ENCODE measurements at regions not wholly inside any gene's neighbourhood (a gene's known extent, or its start where the extent isn't known, plus 50 kb on each side); places are given as distances from the start of the nearest gene placed in this dataset. TPM values are rescaled to one million over a fixed set of nuclear protein-coding genes. Genes with fewer than 3 reads are reported as not detected.
"Not testable (repeated sequence)": the region's sequence is repeated elsewhere in the genome, so short reads cannot be mapped to it uniquely, and the experiment has no call there.

DNA sequence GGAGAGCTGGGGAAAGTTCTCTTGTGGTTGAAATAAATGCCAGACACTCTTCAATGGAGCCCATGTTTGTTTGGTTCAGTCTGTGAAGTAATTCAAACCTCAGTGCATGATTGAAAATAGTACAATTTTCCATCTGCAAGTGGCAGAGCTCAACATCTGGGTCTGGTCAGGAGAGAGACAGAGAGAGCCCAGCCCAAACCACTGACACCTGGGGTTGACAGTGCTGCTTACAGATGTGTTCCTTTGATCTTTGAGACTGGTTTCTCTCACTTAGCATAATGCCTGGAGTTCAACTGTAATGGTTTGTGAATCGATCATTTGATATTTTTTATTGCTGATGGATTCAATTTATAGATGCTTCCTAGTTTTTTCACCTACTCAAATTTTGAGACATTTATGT lies 137.3 kb upstream of the POTEB2 start:
- H3K36me3 Mint-ChIP-seq (ENCODE audit: low read depth); H3K9me3 Mint-ChIP-seq; H3K4me3 Mint-ChIP-seq; H3K27me3 Mint-ChIP-seq (ENCODE audit: low read depth); H3K27ac Mint-ChIP-seq (ENCODE audit: unreplicated experiment); DNase-seq (ENCODE audit: low read depth, low spot score); H3K4me1 Mint-ChIP-seq: not testable (repeated sequence)

DNA sequence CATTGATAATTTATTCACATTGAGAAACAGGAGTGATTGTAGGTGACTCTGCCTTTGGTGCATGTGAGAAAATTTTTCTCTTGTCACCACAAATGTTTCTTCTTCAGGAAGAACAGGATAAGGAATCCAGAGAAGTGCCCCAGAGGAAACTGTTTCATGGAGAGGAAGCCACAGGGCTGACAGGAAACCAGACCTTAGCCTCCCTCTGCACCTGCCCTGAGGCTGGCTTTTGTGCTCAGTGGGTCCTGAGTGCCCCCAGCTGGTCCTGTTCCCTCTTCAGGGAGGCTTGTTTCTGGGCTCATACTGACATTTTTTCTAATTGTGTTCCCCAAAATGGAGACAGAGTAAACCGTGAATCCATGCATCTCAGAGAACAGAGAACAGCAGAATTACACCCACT lies 135.8 kb upstream of the POTEB2 start:
- not testable (repeated sequence) for H3K9me3 Mint-ChIP-seq; H3K27me3 Mint-ChIP-seq (ENCODE audit: low read depth); H3K27ac Mint-ChIP-seq (ENCODE audit: unreplicated experiment); DNase-seq (ENCODE audit: low read depth, low spot score); H3K4me1 Mint-ChIP-seq; H3K36me3 Mint-ChIP-seq (ENCODE audit: low read depth); H3K4me3 Mint-ChIP-seq

DNA sequence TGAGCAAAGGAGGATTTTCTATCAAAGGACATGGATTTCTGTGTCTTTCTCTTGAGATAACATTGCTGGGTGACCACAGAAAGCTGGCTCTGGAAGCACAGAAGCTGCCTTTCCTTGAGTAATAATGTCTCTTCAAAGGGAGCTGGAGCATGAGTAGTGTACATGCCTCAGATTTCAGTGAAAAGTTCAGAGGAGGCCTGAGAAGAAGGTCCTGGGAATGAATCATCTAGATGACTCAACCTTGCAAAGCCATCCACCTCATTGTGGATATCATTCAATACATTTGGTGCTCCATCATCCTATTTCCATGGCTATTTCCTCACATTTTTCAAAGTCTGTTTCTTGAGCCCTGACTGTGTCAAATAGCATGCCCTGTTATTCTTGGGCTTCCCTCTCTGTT lies 125.6 kb upstream of the POTEB2 start:
- not testable (repeated sequence) for H3K9me3 Mint-ChIP-seq; DNase-seq (ENCODE audit: low read depth, low spot score); H3K36me3 Mint-ChIP-seq (ENCODE audit: low read depth)

DNA sequence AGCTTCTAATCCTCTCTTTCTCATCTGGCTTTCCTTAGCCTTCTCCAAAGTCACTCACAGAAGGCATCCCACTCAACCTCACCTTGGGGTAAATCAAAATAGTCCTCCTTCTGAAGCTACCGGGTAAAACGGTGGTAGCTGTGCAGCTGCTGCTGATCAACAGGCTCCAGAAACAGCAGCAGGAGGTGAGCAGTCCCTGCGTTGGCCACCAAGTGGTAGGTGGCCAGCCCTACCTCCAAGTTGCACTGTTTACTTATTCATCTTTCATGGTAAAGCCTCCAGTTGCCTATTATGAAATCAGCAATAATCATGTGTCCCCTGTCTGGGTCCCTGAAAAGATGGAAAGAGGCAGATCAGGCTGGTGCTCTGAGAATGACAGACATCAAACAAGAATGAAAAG lies 125.1 kb upstream of the POTEB2 start:
- not testable (repeated sequence) for H3K27me3 Mint-ChIP-seq (ENCODE audit: low read depth); H3K36me3 Mint-ChIP-seq (ENCODE audit: low read depth); DNase-seq (ENCODE audit: low read depth, low spot score); H3K9me3 Mint-ChIP-seq; H3K27ac Mint-ChIP-seq (ENCODE audit: unreplicated experiment); H3K4me1 Mint-ChIP-seq; H3K4me3 Mint-ChIP-seq

More for the DNA sequence above, 125.6 kb upstream of the POTEB2 start:
- not testable (repeated sequence) for H3K4me3 Mint-ChIP-seq; H3K27me3 Mint-ChIP-seq (ENCODE audit: low read depth); H3K27ac Mint-ChIP-seq (ENCODE audit: unreplicated experiment); H3K4me1 Mint-ChIP-seq

DNA sequence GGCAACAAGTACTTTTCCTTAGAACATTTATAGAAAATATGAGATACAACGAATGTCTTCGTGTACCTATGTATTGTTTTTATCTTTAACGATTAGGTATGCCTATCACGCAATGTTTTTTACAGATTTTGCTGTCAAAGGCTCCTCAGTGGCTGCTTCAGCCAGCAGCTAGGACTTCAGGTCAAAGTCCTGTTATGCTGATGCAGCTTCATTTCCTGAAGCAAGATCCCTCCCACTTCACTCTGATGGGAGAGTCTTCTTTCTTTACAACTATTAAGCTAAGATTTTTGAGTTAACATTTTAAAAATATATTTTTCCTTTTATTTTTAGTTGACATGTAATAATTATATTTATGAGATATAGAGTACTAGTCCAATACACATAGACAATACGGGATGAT lies 120.7 kb upstream of the POTEB2 start:
- not testable (repeated sequence) for H3K9me3 Mint-ChIP-seq; H3K27ac Mint-ChIP-seq (ENCODE audit: unreplicated experiment); H3K4me3 Mint-ChIP-seq; H3K4me1 Mint-ChIP-seq; DNase-seq (ENCODE audit: low read depth, low spot score); H3K36me3 Mint-ChIP-seq (ENCODE audit: low read depth); H3K27me3 Mint-ChIP-seq (ENCODE audit: low read depth)

DNA sequence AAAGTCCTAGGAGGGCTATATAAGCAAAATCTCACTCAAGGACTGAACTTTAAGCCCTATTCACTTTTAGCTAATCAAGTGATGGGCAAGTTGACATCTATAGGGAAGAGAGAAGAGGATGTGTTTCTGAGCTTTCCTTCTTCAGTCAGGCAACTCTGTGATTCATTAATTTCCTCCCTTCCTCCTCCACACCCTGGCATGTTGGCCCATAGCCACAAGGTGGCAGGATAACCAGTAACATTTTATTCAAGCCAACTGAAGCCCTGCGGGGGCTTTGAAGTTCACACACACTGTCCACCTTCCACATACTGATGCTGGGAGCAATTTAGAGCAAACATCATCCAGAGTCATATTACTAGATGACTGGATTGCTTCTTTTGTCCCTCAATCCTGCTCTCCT lies 111.9 kb upstream of the POTEB2 start:
- DNase-seq (ENCODE audit: low read depth, low spot score); H3K36me3 Mint-ChIP-seq (ENCODE audit: low read depth); H3K27ac Mint-ChIP-seq (ENCODE audit: unreplicated experiment); H3K4me3 Mint-ChIP-seq; H3K27me3 Mint-ChIP-seq (ENCODE audit: low read depth); H3K9me3 Mint-ChIP-seq; H3K4me1 Mint-ChIP-seq: not testable (repeated sequence)

DNA sequence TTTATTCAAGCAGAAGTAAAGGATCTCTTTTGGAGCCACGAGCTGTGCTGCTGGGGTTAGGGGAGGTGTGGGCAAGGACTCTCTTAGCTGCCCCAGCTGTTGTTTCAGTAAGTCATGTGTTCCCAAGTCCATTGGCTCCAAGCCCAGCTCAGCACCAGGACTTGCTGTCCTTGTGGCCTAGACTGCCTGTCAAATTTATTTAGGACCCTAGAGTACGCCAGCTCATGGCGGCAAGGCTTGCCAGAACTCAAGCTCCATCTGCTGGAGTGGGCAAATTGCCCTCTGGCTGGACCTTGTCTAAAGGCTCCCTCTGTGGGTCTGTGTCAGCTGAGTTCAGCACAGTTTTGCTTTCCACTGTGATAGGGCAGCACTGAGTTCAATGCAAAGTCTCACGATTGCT lies 106.6 kb upstream of the POTEB2 start:
- H3K4me1 Mint-ChIP-seq; H3K36me3 Mint-ChIP-seq (ENCODE audit: low read depth); H3K9me3 Mint-ChIP-seq; H3K27me3 Mint-ChIP-seq (ENCODE audit: low read depth); H3K27ac Mint-ChIP-seq (ENCODE audit: unreplicated experiment); H3K4me3 Mint-ChIP-seq; DNase-seq (ENCODE audit: low read depth, low spot score): not testable (repeated sequence)

DNA sequence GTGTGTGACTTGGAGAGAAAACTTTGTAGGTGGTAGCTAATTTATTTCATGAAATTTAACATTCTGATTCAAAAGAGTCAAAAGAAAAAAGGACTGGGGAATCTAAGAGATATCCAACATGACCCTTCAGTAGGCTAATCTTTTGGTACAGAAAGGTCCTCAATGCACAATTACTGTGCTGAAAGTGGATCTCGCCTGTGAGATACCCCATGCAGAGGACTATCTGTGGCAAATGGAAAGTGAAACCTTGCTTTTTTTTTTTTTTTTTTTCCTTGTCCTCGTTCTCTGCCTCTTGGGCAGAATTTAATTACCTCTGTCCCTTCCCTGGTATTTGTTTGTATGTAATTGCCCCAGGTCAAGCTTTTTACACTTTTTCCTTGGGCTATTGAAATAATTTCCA lies 93.2 kb upstream of the POTEB2 start:
- DNase-seq (ENCODE audit: low read depth, low spot score); H3K9me3 Mint-ChIP-seq; H3K27me3 Mint-ChIP-seq (ENCODE audit: low read depth); H3K4me1 Mint-ChIP-seq; H3K4me3 Mint-ChIP-seq; H3K36me3 Mint-ChIP-seq (ENCODE audit: low read depth); H3K27ac Mint-ChIP-seq (ENCODE audit: unreplicated experiment): not testable (repeated sequence)

DNA sequence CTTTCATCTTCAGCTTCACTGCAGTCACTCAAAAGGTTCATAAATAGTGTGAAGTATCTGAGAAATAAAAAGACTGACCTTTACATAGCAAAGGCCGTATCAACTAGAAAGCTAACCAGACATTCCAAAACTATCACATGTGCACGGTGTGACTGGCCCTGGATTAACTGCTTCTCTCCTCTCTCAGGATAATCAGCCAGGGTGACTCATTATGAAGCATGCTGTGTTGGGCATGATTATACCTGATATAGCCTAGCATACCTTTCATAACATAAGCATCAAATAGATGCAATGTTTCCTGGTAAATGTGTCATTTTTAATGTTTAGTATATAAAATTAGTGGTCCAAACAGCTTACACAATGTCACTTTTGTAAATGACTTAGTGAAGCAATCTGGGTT lies 63.2 kb upstream of the POTEB2 start:
- not testable (repeated sequence) for H3K4me3 Mint-ChIP-seq; DNase-seq (ENCODE audit: low read depth, low spot score); H3K27me3 Mint-ChIP-seq (ENCODE audit: low read depth); H3K36me3 Mint-ChIP-seq (ENCODE audit: low read depth); H3K9me3 Mint-ChIP-seq; H3K27ac Mint-ChIP-seq (ENCODE audit: unreplicated experiment); H3K4me1 Mint-ChIP-seq

Small RNA genes lying in the stretch of these regions (microRNA-seq; reads per million reads assigned to microRNA genes)
- gene MIR5701-1, result not detected

Measured in neural crest cell (in vitro differentiated cells).